NCI-H526 treated with DMSO at 0.1 percent for 48 hours (cell line): ENCODE measurements at regions not wholly inside any gene's neighbourhood (a gene's known extent, or its start where the extent isn't known, plus 50 kb on each side); places are given as distances from the start of the nearest gene placed in this dataset.
A peak's percentile ranks its signal among the peaks of the same experiment; 100 is the strongest.

ENCODE experiments used
- DNase-seq: peaks from one replicate; lab custom pipeline; 2025; lab: John Stamatoyannopoulos, UW

GRCh38 chr1:96964761-96965160 lies 243.2 kb downstream of the PTBP2 start:
- DNase-seq: no peak

GRCh38 chr1:96966536-96967138 lies 245.1 kb downstream of the PTBP2 start:
- peak; percentile 69 for DNase-seq

- peak; percentile 31 for DNase-seq
These were observed 245.7 kb downstream of the PTBP2 start for GRCh38 chr1:96967311-96967710.

GRCh38 chr1:96968541-96968940 lies 247.0 kb downstream of the PTBP2 start:
- no peak for DNase-seq

- DNase-seq: no peak
These were observed 247.4 kb downstream of the PTBP2 start for GRCh38 chr1:96968983-96969382.

- no peak for DNase-seq
These were observed 248.1 kb downstream of the PTBP2 start for GRCh38 chr1:96969656-96970163.

- no peak for DNase-seq
These were observed 249.9 kb downstream of the PTBP2 start for GRCh38 chr1:96971439-96971838.

- DNase-seq: no peak
These were observed 250.4 kb downstream of the PTBP2 start for GRCh38 chr1:96971849-96972602.

GRCh38 chr1:96973605-96974004 lies 252.0 kb downstream of the PTBP2 start:
- DNase-seq: no peak

- no peak for DNase-seq
These were observed 256.9 kb downstream of the PTBP2 start for GRCh38 chr1:96978444-96978843.

GRCh38 chr1:96978901-96979300 lies 257.3 kb downstream of the PTBP2 start:
- no peak for DNase-seq

- no peak for DNase-seq
These were observed 258.0 kb downstream of the PTBP2 start for GRCh38 chr1:96979304-96980268.

GRCh38 chr1:96980448-96980847 lies 258.9 kb downstream of the PTBP2 start:
- DNase-seq: no peak

GRCh38 chr1:96981181-96981580 lies 259.6 kb downstream of the PTBP2 start:
- DNase-seq: no peak

- DNase-seq: no peak
These were observed 260.5 kb downstream of the PTBP2 start for GRCh38 chr1:96982118-96982517.

GRCh38 chr1:96983866-96984265 lies 262.3 kb downstream of the PTBP2 start:
- DNase-seq: no peak

- no peak for DNase-seq
These were observed 265.7 kb downstream of the PTBP2 start for GRCh38 chr1:96987186-96987703.

GRCh38 chr1:96989302-96989701 lies 267.7 kb downstream of the PTBP2 start:
- no peak for DNase-seq

- DNase-seq: no peak
These were observed 268.6 kb downstream of the PTBP2 start for GRCh38 chr1:96990136-96990535.

- DNase-seq: no peak
These were observed 269.7 kb downstream of the PTBP2 start for GRCh38 chr1:96991261-96991660.

GRCh38 chr1:96992871-96993270 lies 271.3 kb downstream of the PTBP2 start:
- DNase-seq: no peak

- DNase-seq: no peak
These were observed 273.8 kb downstream of the PTBP2 start for GRCh38 chr1:96995351-96995750.
